Colonic mucosa (tissue), 4 donors: ENCODE measurements at regions not wholly inside any gene's neighbourhood (a gene's known extent, or its start where the extent isn't known, plus 50 kb on each side); places are given as distances from the start of the nearest gene placed in this dataset.
A peak's percentile ranks its signal among the peaks of the same experiment; 100 is the strongest.

ENCODE experiments used
- DNase-seq: peaks from one replicate; pipeline ENCODE4 v3.0.0-alpha.2; 2020
- H3K27ac ChIP-seq: fragments of 200-600 bp; one replicate; pipeline ENCODE4 v1.8.0; 2021
- H3K27me3 ChIP-seq: fragments of 200-600 bp; one replicate; pipeline ENCODE4 v1.8.0; 2021
- H3K36me3 ChIP-seq: fragments of 200-600 bp; one replicate; pipeline ENCODE4 v1.8.0; 2021
- H3K4me1 ChIP-seq: fragments of 200-600 bp; one replicate; pipeline ENCODE4 v1.8.0; 2021; ENCODE audit warnings: mild to moderate bottlenecking
- H3K4me3 ChIP-seq: fragments of 200-600 bp; one replicate; pipeline ENCODE4 v1.8.0; 2021
- H3K9ac ChIP-seq, 2 donors: one replicate each; pipeline ENCODE4 v1.7.0; 2013; ENCODE audit warnings: control low read depth in 2 of 2, low read depth in 2 of 2, low read length in 2 of 2
- H3K9me3 ChIP-seq: fragments of 200-600 bp; one replicate; pipeline ENCODE4 v1.8.0; 2021
- CTCF ChIP-seq: fragments of 200-600 bp; IDR thresholded peaks from one replicate; pipeline ENCODE4 v1.8.0; 2022; ENCODE audit warnings: antibody characterized with exemption, mild to moderate bottlenecking
- intact Hi-C: fragments of 100-400 bp; cut with DNase I; formaldehyde crosslinking; loops from one replicate; pipeline ENCODE4 v1.14.1; 2022
- donor health status: healthy.
- donor health status: DM: no; HTN: no; CAD: no.
- donor health status: DM: no; HTN: no; CAD: no.

- Histone ChIP-seq H3K4me1 (no peaks in the 10 kb centered on the region), H3K9ac (no peak overlapping the region), H3K27me3 (no peaks in the 10 kb centered on the region), H3K4me3 (no peak overlapping the region), H3K36me3 (no peaks in the 10 kb centered on the region), H3K27ac (no peak overlapping the region), H3K9me3 (no peaks in the 10 kb centered on the region)
- intact Hi-C loops, result loop anchor here (10.0 kb wide), 2 partner anchors 1407 to 1557 kb away; partner anchors contain the start of gene TMEM132B
- TF ChIP-seq CTCF, result no peak
- DNase-seq, result no peak
Measured at GRCh38 chr12:126741536-126742240, 1525.3 kb upstream of the TMEM132C start.

GRCh38 chr12:126742241-126742641 is 1524.7 kb upstream of the TMEM132C start:
- Histone ChIP-seq H3K9ac (no peak overlapping the region), H3K27ac (no peak overlapping the region), H3K4me1 (no peaks in the 10 kb centered on the region), H3K27me3 (no peaks in the 10 kb centered on the region), H3K36me3 (no peaks in the 10 kb centered on the region), H3K9me3 (no peaks in the 10 kb centered on the region), H3K4me3 (no peak overlapping the region)
- no peak for DNase-seq
- intact Hi-C loops, result loop anchor here (10.0 kb wide), 2 partner anchors 1407 to 1557 kb away; partner anchors contain the start of gene TMEM132B
- no peak for TF ChIP-seq CTCF

GRCh38 chr12:126747530-126748149 is 1519.3 kb upstream of the TMEM132C start:
- peak; percentile 34 for DNase-seq
- Histone ChIP-seq H3K9ac (no peak overlapping the region), H3K4me3 (no peak overlapping the region), H3K9me3 (no peaks in the 10 kb centered on the region), H3K27me3 (no peaks in the 10 kb centered on the region), H3K4me1 (no peaks in the 10 kb centered on the region), H3K27ac (no peak overlapping the region), H3K36me3 (no peaks in the 10 kb centered on the region)
- peak; percentile 89 for TF ChIP-seq CTCF
- intact Hi-C loops, result loop anchor here (5.0 to 10.0 kb wide), 3 partner anchors 1215 to 1563 kb away; partner anchors contain the start of gene TMEM132B

- no peaks in the 10 kb centered on the region for H3K9me3 ChIP-seq
- no peak for TF ChIP-seq CTCF
- no peak overlapping the region for H3K9ac ChIP-seq
- H3K27ac ChIP-seq, result no peak overlapping the region
- DNase-seq, result no peak
- no peak overlapping the region for H3K4me3 ChIP-seq
- intact Hi-C loops, result no loop called here
- no peaks in the 10 kb centered on the region for H3K27me3 ChIP-seq
- no peaks in the 10 kb centered on the region for H3K36me3 ChIP-seq
- H3K4me1 ChIP-seq, result no peaks in the 10 kb centered on the region
Measured at GRCh38 chr12:126752021-126752420, 1514.9 kb upstream of the TMEM132C start.

GRCh38 chr12:126757326-126757725 is 1509.6 kb upstream of the TMEM132C start:
- no peaks in the 10 kb centered on the region for H3K36me3 ChIP-seq
- intact Hi-C loops, result no loop called here
- H3K4me3 ChIP-seq, result no peak overlapping the region
- no peaks in the 10 kb centered on the region for H3K9me3 ChIP-seq
- H3K4me1 ChIP-seq, result no peaks in the 10 kb centered on the region
- no peaks in the 10 kb centered on the region for H3K27me3 ChIP-seq
- H3K9ac ChIP-seq, result no peak overlapping the region
- no peak overlapping the region for H3K27ac ChIP-seq
- no peak for DNase-seq
- TF ChIP-seq CTCF, result no peak
